ENCODE measurements at regions not wholly inside any gene's neighbourhood (a gene's known extent, or its start where the extent isn't known, plus 50 kb on each side); places are given as distances from the start of the nearest gene placed in this dataset.

DNA sequence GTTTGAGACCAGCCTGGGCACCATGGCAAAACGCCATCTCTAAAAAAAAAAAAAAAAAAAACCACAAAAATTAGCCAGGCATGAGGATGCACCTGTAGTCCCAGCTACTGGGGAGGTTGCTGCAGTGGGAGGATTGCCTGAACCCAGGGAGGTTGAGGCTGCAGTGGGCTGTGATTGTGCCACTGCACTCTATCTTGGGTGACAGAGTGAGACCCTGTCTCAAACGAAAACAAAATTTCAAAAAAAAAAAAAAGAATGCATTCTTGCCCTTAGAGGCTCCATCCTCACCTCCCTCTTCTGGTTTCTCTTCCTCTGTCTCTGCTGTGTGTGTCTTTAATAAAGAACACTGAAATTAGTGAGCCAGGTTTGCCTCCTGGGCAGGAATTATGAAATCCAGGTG is 107.8 kb downstream of the VCPKMT start:
- TF ChIP-seq, protein P1, sequence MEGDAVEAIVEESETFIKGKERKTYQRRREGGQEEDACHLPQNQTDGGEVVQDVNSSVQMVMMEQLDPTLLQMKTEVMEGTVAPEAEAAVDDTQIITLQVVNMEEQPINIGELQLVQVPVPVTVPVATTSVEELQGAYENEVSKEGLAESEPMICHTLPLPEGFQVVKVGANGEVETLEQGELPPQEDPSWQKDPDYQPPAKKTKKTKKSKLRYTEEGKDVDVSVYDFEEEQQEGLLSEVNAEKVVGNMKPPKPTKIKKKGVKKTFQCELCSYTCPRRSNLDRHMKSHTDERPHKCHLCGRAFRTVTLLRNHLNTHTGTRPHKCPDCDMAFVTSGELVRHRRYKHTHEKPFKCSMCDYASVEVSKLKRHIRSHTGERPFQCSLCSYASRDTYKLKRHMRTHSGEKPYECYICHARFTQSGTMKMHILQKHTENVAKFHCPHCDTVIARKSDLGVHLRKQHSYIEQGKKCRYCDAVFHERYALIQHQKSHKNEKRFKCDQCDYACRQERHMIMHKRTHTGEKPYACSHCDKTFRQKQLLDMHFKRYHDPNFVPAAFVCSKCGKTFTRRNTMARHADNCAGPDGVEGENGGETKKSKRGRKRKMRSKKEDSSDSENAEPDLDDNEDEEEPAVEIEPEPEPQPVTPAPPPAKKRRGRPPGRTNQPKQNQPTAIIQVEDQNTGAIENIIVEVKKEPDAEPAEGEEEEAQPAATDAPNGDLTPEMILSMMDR (IDR thresholded peaks at IDR 0.05) = no peak
- TF ChIP-seq EZH2 (IDR thresholded peaks at IDR 0.05) = no peak
